ENCODE measurements at regions not wholly inside any gene's neighbourhood (a gene's known extent, or its start where the extent isn't known, plus 50 kb on each side); places are given as distances from the start of the nearest gene placed in this dataset.

DNA sequence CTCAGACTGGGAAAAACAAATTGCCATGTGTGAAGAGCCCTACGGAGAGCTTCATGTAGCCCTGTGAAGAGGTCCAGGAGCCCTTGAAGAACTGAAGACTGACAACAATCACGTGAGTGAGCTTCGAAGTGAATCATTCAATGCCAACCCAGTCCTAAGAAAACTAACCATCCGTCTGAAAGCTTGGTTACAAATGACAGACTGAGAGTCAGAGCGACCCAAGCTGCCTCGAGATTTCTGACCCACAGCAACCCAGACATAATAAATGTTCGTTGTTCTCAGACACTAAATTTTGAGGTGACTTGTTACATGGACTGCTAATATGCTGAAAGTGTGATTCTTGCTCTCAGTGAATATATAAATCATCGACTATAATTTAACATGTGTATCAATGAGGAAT lies 987.2 kb upstream of the ROBO1 start:
- DNase-seq (no peak), ATAC-seq (no peak)
- H3K36me3 ChIP-seq: no peaks in the 10 kb centered on the region
- no peak overlapping the region for H3K4me3 ChIP-seq
- 70 to 79% (median 75%) methylated on average over 8 of the region's 8 CpGs for WGBS, 4 donors
- TF ChIP-seq, protein P1, sequence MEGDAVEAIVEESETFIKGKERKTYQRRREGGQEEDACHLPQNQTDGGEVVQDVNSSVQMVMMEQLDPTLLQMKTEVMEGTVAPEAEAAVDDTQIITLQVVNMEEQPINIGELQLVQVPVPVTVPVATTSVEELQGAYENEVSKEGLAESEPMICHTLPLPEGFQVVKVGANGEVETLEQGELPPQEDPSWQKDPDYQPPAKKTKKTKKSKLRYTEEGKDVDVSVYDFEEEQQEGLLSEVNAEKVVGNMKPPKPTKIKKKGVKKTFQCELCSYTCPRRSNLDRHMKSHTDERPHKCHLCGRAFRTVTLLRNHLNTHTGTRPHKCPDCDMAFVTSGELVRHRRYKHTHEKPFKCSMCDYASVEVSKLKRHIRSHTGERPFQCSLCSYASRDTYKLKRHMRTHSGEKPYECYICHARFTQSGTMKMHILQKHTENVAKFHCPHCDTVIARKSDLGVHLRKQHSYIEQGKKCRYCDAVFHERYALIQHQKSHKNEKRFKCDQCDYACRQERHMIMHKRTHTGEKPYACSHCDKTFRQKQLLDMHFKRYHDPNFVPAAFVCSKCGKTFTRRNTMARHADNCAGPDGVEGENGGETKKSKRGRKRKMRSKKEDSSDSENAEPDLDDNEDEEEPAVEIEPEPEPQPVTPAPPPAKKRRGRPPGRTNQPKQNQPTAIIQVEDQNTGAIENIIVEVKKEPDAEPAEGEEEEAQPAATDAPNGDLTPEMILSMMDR (IDR thresholded peaks at IDR 0.05): no peak
- TF ChIP-seq POLR2A (IDR thresholded peaks at IDR 0.05): no peak
- no peaks in the 10 kb centered on the region for H3K4me1 ChIP-seq
- H3K27ac ChIP-seq: no peak overlapping the region
- no peaks in the 10 kb centered on the region for H3K9me3 ChIP-seq
- no peaks in the 10 kb centered on the region for H3K27me3 ChIP-seq
- intact Hi-C loops (cut with DNase I): no loop called here

DNA sequence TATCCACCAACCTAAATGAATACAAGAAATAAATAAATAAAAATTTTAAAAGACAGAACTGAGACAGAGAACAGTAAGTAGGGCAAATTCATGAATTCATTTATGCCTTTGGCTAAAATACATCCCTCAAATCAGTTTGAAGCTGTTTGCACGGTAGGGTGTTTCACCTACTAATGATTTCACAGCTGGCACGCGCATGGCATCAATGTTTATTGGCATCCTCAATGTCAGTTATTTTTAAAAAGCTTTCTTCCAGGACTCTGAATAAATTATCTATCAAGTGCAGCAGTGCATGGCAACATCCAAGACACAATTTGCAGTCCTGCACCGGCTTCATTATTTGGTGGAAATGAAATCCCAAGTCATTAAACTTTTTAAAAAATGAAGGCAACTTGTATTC lies 985.2 kb upstream of the ROBO1 start:
- H3K36me3 ChIP-seq: no peaks in the 10 kb centered on the region
- H3K27me3 ChIP-seq: no peaks in the 10 kb centered on the region
- intact Hi-C loops (cut with DNase I): no loop called here
- no peak overlapping the region for H3K27ac ChIP-seq
- WGBS, 4 donors: 62 to 65% (median 63%) methylated on average over 4 of the region's 4 CpGs
- H3K4me1 ChIP-seq: no peaks in the 10 kb centered on the region
- DNase-seq: no peak
- no peak overlapping the region for H3K4me3 ChIP-seq
- TF ChIP-seq, protein P1 (IDR thresholded peaks at IDR 0.05): no peak
- no peak for TF ChIP-seq POLR2A (IDR thresholded peaks at IDR 0.05)
- ATAC-seq: no peak
- no peaks in the 10 kb centered on the region for H3K9me3 ChIP-seq

DNA sequence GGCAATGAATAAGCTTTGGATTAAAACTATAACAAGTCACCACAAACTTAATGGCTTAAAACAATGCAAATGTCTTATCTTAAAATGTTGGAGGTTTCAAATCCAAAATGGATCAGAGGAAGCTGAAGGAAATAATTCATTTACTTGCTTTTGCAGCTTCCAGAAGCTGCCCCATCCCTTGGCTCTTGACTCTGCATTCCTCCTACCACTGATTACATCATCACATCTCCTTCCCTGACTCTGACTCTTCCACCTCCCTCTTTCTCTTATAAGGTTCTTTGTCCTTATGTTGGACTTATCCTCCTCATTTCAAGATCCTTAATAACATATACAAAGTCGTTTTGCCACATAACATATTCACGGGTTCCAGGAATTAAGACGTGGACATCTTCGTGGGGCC lies 982.8 kb upstream of the ROBO1 start:
- Histone ChIP-seq H3K36me3 (no peaks in the 10 kb centered on the region), H3K4me1 (no peaks in the 10 kb centered on the region), H3K9me3 (no peaks in the 10 kb centered on the region), H3K4me3 (no peak overlapping the region), H3K27me3 (no peaks in the 10 kb centered on the region), H3K27ac (no peak overlapping the region)
- intact Hi-C loops (cut with DNase I): no loop called here
- TF ChIP-seq, protein P1 (IDR thresholded peaks at IDR 0.05): no peak
- TF ChIP-seq POLR2A (IDR thresholded peaks at IDR 0.05): no peak
- DNase-seq: no peak
- WGBS, 4 donors: 78 to 83% (median 80%) methylated on average over 4 of the region's 4 CpGs
- no peak for ATAC-seq

DNA sequence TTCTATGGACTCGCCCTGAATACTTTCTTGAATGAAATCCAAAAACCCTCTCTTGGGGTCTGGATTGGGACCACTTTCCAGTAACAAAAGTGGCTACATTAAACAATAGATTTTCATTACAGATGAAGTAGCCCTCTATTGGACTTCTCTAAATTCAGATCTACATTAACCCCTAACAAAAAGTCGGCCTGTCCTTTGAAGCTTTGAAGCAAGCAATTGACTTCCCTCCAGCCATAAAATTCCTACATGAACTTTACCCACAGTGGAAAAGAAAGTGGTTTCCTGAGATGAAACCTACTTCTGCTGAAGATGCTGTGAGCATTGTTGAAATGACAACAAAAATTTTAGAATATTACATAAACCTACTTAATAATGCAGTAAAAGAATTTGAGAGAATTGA lies 967.1 kb upstream of the ROBO1 start:
- 70 to 82% (median 76%) methylated on average over 2 of the region's 2 CpGs for WGBS, 4 donors
- H3K4me3 ChIP-seq: no peak overlapping the region
- intact Hi-C loops (cut with DNase I): no loop called here
- DNase-seq: no peak
- TF ChIP-seq, protein P1 (IDR thresholded peaks at IDR 0.05): no peak
- no peak for TF ChIP-seq POLR2A (IDR thresholded peaks at IDR 0.05)
- H3K36me3 ChIP-seq: no peaks in the 10 kb centered on the region
- H3K27ac ChIP-seq: no peak overlapping the region
- no peaks in the 10 kb centered on the region for H3K4me1 ChIP-seq
- no peak for ATAC-seq
- no peaks in the 10 kb centered on the region for H3K27me3 ChIP-seq
- peaks cover 0 to 4% (median 0%) of the 10 kb centered on the region in 12 donors for H3K9me3 ChIP-seq

Data from heart left ventricle (tissue), 16 donors.